ENCODE measurements at regions not wholly inside any gene's neighbourhood (a gene's known extent, or its start where the extent isn't known, plus 50 kb on each side); places are given as distances from the start of the nearest gene placed in this dataset.

GRCh38 chr15:31953478-31953877 is 76.8 kb upstream of the CHRNA7 start:
- Histone ChIP-seq H4K20me1 (ENCODE audit: insufficient read depth, low read length) (no peaks in the 10 kb centered on the region), H3K4me2 (ENCODE audit: low read length) (no peak overlapping the region), H3K9ac (ENCODE audit: low read length) (no peak overlapping the region), H3K79me2 (ENCODE audit: low read length) (no peaks in the 10 kb centered on the region), H3K4me3 (ENCODE audit: low read length) (no peak overlapping the region), H3K36me3 (replicated peaks; ENCODE audit: low read depth, low read length) (no peaks in the 10 kb centered on the region), H3K27me3 (ENCODE audit: low read depth, low read length) (0 out of 2 replicates have a peak, but pooled peaks cover 3% of the 10 kb centered on the region), H3K27ac (ENCODE audit: low read length) (no peak overlapping the region), H2AFZ (ENCODE audit: low read depth, low read length) (no peak overlapping the region), H3K9me3 (ENCODE audit: insufficient read depth, low read length) (0 out of 2 replicates have a peak, but pooled peaks cover 11% of the 10 kb centered on the region), H3K4me1 (ENCODE audit: low read length) (no peaks in the 10 kb centered on the region)
- no peak for TF ChIP-seq CTCF (IDR thresholded peaks at IDR 0.05; ENCODE audit: low read depth, low read length)

- Histone ChIP-seq H3K4me3 (ENCODE audit: low read length) (no peak overlapping the region), H3K9ac (ENCODE audit: low read length) (no peak overlapping the region), H4K20me1 (ENCODE audit: insufficient read depth, low read length) (no peaks in the 10 kb centered on the region), H2AFZ (ENCODE audit: low read depth, low read length) (no peak overlapping the region), H3K27ac (ENCODE audit: low read length) (no peak overlapping the region), H3K4me1 (ENCODE audit: low read length) (no peaks in the 10 kb centered on the region), H3K79me2 (ENCODE audit: low read length) (no peaks in the 10 kb centered on the region), H3K27me3 (ENCODE audit: low read depth, low read length) (0 out of 2 replicates have a peak, but pooled peaks cover 3% of the 10 kb centered on the region), H3K4me2 (ENCODE audit: low read length) (no peak overlapping the region), H3K9me3 (ENCODE audit: insufficient read depth, low read length) (0 out of 2 replicates have a peak, but pooled peaks cover 11% of the 10 kb centered on the region), H3K36me3 (replicated peaks; ENCODE audit: low read depth, low read length) (no peaks in the 10 kb centered on the region)
- TF ChIP-seq EZH2phosphoT487 (IDR thresholded peaks at IDR 0.05; ENCODE audit: low read depth) (no peak), CTCF (IDR thresholded peaks at IDR 0.05; ENCODE audit: low read depth, low read length) (no peak)
Measured at GRCh38 chr15:31954374-31955172, 75.7 kb upstream of the CHRNA7 start.

GRCh38 chr15:31955734-31956133 is 74.6 kb upstream of the CHRNA7 start:
- Histone ChIP-seq H3K4me3 (ENCODE audit: low read length) (no peak overlapping the region), H3K4me2 (ENCODE audit: low read length) (no peak overlapping the region), H4K20me1 (ENCODE audit: insufficient read depth, low read length) (no peaks in the 10 kb centered on the region), H3K4me1 (ENCODE audit: low read length) (no peaks in the 10 kb centered on the region), H2AFZ (ENCODE audit: low read depth, low read length) (no peak overlapping the region), H3K79me2 (ENCODE audit: low read length) (no peaks in the 10 kb centered on the region), H3K27me3 (ENCODE audit: low read depth, low read length) (0 out of 2 replicates have a peak, but pooled peaks cover 3% of the 10 kb centered on the region), H3K27ac (ENCODE audit: low read length) (no peak overlapping the region), H3K36me3 (replicated peaks; ENCODE audit: low read depth, low read length) (no peaks in the 10 kb centered on the region), H3K9ac (ENCODE audit: low read length) (no peak overlapping the region), H3K9me3 (ENCODE audit: insufficient read depth, low read length) (0 out of 2 replicates have a peak, but pooled peaks cover 11% of the 10 kb centered on the region)
- TF ChIP-seq CTCF (IDR thresholded peaks at IDR 0.05; ENCODE audit: low read depth, low read length), result no peak
- TF ChIP-seq EZH2phosphoT487 (IDR thresholded peaks at IDR 0.05; ENCODE audit: low read depth), result no peak

- H4K20me1 ChIP-seq (ENCODE audit: insufficient read depth, low read length), result no peaks in the 10 kb centered on the region
- no peaks in the 10 kb centered on the region for H3K27me3 ChIP-seq (ENCODE audit: low read depth, low read length)
Measured at GRCh38 chr15:31957581-31957980, 72.7 kb upstream of the CHRNA7 start.

More at GRCh38 chr15:31957581-31957980, 72.7 kb upstream of the CHRNA7 start:
- Histone ChIP-seq H3K79me2 (ENCODE audit: low read length) (no peaks in the 10 kb centered on the region), H3K9ac (ENCODE audit: low read length) (no peak overlapping the region), H3K4me1 (ENCODE audit: low read length) (peaks cover 9% of the 10 kb centered on the region; the same call in 1 of the 2 replicates), H3K9me3 (ENCODE audit: insufficient read depth, low read length) (0 out of 2 replicates have a peak, but pooled peaks cover 11% of the 10 kb centered on the region), H3K27ac (ENCODE audit: low read length) (no peak overlapping the region), H2AFZ (ENCODE audit: low read depth, low read length) (no peak overlapping the region), H3K36me3 (replicated peaks; ENCODE audit: low read depth, low read length) (no peaks in the 10 kb centered on the region), H3K4me2 (ENCODE audit: low read length) (no peak overlapping the region), H3K4me3 (ENCODE audit: low read length) (no peak overlapping the region)
- TF ChIP-seq CTCF (IDR thresholded peaks at IDR 0.05; ENCODE audit: low read depth, low read length) (no peak), EZH2phosphoT487 (IDR thresholded peaks at IDR 0.05; ENCODE audit: low read depth) (no peak)
